Ishikawa (cell line): ENCODE measurements at regions not wholly inside any gene's neighbourhood (a gene's known extent, or its start where the extent isn't known, plus 50 kb on each side); places are given as distances from the start of the nearest gene placed in this dataset.

ENCODE experiments used
- CEBPB ChIP-seq: IDR thresholded peaks from 2 replicates; pipeline ENCODE4 v1.6.1; 2012
- EP300 ChIP-seq: IDR thresholded peaks from 2 replicates; pipeline ENCODE4 v1.6.1; 2012; ENCODE audit warnings: borderline replicate concordance
- FOXM1 ChIP-seq: IDR thresholded peaks from 2 replicates; pipeline ENCODE4 v1.6.1; 2012; ENCODE audit warnings: low read depth, borderline replicate concordance
- REST ChIP-seq: IDR thresholded peaks from 2 replicates; pipeline ENCODE4 v1.6.1; 2012; ENCODE audit warnings: low read depth, mild to moderate bottlenecking
- USF1 ChIP-seq: IDR thresholded peaks from 2 replicates; pipeline ENCODE4 v1.6.1; 2012

- TF ChIP-seq FOXM1 (no peak), EP300 (no peak), CEBPB (no peak), USF1 (no peak), REST (no peak)
Observed at GRCh38 chr5:67273689-67274356, 77.2 kb upstream of the CD180 start.
